HG03342 (cell line): ENCODE measurements at regions not wholly inside any gene's neighbourhood (a gene's known extent, or its start where the extent isn't known, plus 50 kb on each side); places are given as distances from the start of the nearest gene placed in this dataset.
"Not testable (repeated sequence)": the region's sequence is repeated elsewhere in the genome, so short reads cannot be mapped to it uniquely, and the experiment has no call there.

Experiments
- ATAC-seq: cut with Tn5 transposase; IDR thresholded peaks from one replicate; pipeline ENCODE4 v1.9.1; 2021; ENCODE audit warnings: mild to moderate bottlenecking, moderate library complexity; ENCODE audit not compliant: unreplicated experiment

DNA sequence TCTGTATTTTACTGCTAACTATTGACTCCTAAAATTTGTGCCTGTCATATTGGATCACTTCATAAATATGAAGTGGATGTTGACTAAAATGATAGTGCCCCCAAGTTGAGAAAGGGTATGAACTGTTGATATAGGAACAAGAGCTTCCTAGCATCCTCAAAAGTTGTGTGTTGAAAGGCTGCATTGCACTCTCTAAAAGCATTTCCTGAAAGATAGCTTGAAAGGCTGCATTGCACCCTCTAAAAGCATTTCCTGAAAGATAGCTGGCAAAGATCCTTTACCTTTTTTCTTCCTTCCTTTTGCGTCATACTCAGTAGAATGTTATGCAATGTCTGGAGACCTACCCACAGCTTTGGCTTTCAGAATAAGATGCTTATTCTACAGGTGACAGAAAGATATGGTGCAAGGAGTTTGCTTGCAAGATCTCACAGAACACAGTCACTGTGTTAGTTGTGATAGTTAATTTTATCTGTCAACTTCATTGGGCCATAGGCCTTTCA is 274.6 kb upstream of the GALNTL6 start:
- ATAC-seq: no peak

DNA sequence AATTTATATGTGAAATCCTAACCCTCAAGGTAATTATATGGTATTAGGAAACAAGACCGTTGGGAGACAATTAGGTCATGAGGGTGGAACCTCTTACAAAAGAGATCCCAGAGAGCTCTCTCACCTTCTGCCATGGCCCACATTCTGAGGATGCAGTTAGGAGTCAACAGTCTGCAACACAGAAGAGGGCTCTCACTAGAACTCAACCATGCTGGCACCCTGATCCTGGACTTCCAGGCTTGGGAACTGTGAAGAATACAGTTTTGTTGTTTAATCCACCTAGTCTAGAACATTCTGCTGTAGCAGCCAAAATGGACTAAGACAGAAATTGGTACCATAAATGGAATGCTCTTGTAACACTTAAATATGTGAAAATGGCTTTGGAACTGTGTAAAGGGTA is 278.8 kb upstream of the GALNTL6 start:
- ATAC-seq: no peak

DNA sequence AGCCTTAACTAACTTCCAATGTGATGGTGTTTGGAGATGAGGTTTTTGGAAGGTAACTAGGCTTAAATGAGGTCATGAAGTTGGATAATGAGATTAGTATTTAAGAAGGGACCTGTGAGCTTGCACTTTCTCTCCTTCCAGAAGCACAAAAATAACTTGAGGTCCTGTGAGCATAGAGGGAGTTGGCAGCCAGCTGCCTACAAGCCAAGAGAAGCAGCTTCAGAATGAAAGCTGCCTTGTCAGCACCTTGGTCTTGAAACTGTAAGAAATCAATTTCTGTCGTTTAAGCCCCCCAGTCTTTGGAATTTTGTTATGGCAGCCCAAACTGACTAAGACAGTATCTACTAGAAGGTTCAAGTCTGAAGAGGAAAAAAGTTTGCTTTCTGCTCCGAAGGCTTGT is 280.2 kb upstream of the GALNTL6 start:
- ATAC-seq: no peak

DNA sequence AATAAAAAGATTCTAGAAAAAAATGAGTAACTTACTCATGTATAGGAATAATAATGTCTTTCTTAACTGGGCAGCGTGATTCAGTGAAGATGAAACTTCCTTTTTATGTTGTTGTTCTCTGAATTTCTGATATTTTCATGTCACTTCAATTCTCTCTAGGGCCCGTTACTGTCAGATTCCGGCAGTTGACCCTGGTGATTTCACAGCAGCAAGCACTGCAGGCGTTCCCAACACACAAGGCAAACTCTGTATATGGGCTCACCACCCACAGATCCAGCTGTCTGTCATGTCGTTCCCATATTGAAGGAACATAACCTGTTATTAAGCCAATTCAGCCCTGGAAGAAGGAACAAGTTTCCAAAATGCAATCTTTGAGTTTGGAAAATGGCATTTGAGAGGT is 288.3 kb upstream of the GALNTL6 start:
- no peak for ATAC-seq

DNA sequence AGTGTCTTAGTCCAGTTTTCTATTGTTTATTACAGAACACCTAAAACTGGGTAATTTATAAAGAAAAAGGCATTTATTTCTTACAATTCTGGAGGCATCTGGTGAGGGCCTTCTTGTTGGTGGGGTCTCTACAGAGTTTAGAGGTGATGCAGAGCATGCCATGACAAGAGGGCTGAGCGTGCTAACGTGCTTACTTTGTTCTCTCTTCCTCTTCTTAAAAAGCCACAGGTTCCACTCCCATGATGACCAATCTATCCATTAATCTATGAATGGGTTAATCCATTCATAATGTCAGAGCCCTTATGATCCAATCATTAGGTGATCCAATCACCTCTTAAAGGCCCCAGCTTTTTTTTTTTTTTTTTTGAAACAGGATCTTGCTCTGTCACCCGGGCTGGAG is 291.5 kb upstream of the GALNTL6 start:
- no peak for ATAC-seq

DNA sequence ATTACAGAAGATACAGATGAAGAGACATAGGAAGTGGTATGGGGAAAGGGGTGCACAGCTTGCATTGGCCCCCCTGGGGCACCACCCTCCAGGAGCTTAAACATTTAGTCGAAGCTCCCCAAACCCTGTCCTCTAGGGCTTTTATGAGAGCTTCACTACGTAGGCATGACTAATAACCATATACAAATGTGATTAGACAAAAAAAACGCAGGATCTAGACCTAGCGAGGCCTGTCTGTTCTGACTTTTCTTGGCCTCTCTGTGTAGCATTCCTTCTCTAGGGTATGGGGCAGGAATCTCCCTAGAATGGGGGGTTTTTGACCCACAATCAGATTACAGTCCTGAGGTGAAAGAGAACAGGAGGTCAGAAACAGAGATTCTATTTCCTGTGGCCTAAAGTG is 293.7 kb upstream of the GALNTL6 start:
- no peak for ATAC-seq

DNA sequence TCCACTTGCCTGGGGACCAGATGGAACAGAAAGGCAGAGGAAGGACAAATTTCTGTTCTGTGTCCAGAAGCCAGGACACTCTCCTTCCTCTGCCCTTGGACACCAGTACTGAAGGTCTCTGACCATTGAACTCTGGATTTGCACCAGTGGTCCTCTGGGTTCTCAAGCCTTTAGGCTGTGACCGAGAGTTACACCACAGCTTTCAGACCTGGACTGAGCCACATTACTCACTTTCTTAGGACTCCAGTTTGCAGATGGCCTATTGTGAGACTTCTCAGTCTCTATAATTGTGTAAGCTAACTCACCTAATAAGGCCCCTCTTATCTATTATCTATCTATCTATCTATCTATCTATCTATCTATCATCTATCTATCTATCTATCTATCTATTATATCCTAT is 295.3 kb upstream of the GALNTL6 start:
- no peak for ATAC-seq

DNA sequence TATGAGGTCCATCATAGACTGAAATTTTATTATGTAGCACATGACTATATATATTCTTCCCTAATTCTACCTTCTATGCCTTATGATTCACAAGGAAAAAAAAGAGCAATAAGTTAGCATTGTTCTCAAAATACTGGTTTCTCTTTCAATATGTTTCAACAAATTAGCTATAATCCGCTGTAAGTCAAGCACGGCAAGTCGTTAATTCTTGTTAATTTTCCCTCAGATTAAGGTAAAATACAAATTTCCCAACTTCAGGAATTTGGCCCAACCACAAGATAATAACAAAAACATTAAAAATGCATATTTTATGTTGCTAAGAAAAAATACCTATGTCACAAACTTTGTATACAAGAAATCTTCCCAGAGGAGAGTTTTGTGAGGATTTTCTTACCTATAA is 296.5 kb upstream of the GALNTL6 start:
- ATAC-seq: no peak

DNA sequence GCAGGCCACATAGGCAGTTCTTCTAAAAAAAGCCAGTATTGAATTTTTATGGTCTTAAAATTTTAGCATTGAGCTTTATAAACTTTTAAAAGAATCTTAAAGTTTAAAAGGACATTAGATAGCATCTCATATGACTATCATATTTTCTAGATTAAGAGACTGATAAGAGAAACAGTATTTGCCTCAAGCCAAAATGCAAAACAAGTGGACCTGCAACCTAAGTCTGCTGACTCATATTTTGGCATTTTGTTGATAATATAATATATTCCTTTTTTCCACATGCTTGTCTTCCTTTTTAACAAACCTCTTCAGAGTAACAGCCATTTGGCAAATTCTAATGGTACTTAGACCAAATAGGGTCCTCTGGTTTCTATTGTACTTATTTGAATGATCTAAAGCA is 328.5 kb upstream of the GALNTL6 start:
- ATAC-seq: no peak

DNA sequence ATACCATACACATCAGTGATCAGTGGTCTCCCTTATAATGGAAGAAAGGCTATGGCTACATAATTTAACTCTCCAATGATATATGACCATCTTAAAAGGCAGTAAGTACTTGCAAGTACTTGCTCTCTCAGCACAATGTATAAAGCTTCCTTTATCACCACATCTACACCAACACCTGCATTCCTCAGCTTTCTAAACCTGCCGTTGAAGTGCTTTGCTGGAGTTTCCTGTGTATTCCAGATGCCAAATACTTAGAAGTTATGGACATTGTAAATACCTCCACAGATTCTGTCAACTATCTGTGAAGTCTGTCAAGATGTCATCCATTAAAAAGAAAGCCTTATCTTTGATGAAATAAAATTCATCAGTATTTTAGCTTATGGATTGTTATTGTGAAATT is 335.0 kb upstream of the GALNTL6 start:
- ATAC-seq: no peak

DNA sequence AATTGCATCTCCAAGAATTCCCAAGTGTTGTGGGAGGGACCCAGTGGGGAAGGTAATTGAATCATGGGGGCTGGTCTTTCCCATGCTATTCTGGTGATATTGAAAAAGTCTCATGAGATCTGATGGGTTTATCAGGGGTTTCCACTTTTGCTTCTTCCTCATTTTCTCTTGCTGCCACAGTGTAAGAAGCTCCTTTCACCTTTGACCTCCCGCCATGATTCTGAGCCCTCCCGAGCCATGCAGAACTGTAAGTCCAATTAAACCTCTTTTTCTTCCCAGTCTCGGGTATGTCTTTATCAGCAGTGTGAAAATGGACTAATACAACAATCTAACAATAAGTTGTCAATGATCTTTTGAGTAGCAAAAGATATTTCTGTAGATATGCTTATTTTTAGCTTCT is 338.1 kb upstream of the GALNTL6 start:
- ATAC-seq: not testable (repeated sequence)

DNA sequence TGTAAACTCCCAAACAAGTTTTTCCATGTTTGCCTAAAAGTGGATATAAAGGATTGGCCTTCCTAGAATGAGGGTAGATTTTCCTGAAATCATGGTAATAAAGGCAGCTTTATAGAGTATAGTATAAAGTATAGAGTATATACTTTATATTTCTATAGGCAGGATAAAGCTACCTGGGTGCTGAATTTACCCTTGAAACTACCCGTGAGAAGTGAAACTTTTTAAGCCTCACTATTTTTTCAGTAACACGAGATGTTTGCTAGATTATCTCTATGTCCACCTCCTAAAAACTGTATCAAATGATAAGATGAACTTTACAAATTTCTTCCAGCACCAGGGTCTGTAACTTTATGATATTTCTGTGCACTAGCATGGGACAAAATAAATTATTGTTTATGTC is 340.0 kb upstream of the GALNTL6 start:
- ATAC-seq: no peak

DNA sequence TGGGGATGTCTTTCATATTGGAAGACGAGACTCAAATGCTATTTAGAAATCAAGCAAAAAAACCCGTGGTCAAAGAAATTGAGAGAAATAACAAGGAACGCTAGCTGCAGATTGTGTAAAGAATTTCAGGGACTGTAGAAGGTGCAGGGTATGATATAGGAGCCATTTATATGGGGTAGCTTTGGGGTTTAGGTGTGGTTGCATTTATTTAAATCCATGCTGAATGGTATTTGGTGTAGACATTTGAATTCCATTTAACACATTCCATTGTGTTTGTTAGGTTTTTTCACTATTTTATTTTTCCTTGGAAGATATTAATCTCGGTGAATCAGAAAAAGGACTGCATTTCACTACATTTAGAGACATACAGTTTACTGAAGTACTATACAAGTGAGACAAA is 341.0 kb upstream of the GALNTL6 start:
- ATAC-seq: no peak

DNA sequence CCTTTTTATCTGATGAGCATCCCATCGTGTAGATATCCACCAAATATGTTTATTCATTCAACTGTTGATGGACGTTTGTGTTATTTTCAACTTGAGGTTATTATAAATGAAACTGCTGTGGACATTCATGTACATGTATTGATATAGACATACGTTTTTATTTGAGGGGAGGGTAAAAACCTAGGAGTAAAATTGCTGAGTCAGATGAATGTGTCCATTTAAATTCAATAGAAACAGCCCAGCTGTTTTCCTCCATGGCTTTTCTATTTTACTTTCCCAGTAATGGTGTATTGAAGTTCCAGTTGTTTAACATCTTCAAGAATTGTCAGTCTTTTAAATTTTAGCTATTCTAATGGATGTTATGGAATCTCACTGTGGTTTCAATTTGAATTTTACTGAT is 348.7 kb upstream of the GALNTL6 start:
- ATAC-seq: no peak

DNA sequence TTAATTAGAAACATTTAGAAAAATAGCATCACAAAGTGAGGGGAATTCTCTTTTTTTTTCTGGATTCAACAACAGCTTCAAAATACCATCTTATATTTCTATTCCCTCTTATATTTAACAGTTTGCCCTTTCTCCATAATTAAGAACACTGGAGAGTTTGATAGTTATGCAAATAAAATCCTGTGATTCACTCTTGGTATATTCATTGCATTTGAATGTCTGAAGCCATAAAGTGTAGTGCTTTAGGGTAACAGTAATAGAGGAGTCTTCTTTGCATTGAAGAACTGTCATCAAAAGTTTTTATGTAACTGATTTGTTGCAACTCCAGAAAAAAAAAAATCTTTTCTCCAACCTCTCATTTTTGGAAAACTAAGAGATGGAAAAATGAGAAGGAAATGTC is 352.0 kb upstream of the GALNTL6 start:
- ATAC-seq: no peak

DNA sequence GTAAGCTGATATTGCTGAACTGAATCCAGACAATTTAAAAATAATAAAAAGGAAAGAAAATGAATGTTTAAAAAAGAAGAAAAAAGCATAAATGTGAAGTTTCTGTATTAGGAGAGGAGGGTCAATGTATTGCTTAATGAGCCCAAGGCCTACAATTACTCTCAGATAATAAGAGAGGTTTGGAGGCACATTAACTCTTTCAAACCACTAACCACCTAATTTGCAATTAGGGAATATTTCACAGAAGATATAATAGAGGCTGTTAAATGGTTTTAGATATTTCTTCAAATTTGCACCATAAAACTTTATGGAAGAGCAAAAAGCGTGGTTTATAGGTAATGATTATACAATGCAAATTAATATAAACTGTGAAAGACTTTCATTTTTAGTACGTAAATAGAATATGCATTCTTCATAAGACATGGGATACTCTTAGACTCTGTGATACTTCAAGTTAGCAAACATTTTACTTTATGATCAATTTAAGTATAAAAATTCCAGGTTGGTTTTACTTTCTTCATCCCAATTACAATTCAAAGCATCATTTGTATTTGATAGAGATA is 364.2 kb upstream of the GALNTL6 start:
- no peak for ATAC-seq

DNA sequence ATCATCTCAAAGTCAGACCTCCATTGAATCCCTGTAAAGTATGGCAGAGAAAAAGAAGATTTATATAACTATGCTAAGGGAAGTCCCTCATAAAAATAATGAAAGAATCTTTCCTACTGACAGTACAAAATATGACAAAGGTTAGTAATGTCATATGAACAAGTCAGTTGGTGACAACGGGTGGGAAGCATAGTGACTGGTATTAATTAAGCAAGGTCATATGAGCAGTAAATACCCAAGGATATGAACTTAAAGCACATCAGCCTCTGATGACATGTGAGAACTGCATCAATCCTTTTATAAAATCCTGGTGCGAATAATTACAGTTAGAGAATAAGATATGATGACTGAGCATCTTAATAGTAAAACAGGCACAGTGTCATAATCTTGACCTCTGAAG is 364.8 kb upstream of the GALNTL6 start:
- no peak for ATAC-seq

DNA sequence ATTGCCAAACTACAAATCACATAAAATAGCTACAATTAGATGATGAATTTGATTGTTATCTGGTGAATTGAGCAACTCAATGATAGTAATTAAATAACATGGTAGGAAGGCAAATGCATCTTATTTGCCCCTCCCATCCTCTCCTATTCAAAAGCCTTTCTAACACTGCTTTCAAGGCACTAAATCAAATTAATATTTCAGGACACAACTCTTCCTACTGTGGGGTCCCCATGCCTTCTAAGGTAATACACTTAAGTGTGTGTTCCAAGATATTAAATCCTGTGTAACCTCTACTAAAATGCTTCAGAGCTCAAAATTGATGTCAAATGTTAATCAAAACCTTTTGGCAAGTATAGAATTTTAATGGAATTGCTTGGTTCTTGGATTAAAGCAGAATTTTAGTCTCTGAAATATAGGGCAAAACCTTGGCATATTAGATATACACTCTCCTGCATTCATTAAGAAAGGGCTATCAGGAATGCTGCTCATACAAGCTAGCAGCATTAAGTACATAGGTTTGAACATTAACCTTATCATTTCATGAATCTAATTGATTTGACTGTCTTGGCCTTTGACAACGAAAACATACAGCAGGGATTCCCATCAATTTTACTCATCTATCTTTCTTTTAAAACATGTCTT is 371.8 kb upstream of the GALNTL6 start:
- no peak for ATAC-seq

DNA sequence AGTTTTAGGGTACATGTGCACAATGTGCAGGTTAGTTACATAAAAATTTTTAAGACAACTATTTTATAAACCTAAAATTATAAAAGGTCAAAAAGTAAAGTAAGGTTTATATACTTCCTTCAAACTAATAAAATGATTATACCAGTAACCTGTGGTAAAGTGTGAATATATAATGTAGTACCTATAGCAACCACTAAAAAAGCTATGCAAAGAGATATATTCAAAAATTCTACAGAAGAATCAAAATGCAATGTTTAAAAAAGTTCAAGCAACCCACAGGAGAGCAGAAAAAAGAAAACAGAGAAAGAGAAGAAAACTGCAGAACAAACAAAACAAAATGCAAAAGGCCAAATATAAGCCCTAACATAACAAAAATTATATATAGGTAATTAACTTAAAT is 379.5 kb upstream of the GALNTL6 start:
- ATAC-seq: no peak

DNA sequence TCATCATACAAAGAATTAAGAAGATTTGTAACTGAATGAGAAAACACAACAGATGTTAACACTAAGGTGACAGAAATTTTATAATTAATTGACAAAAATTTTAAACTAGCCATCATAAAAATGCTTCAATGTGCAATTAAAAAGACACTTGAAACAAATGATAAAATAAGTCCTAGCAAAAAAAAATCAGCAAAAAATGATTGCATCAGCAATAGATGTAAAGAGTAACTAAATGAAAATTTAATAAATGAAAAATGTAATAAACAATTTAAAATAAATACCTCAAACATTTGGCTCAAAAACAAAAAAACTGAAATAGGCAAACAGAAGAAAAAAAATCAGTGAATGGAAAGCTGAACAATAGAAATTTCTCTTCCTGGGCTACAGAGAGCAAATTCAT is 380.7 kb upstream of the GALNTL6 start:
- no peak for ATAC-seq

DNA sequence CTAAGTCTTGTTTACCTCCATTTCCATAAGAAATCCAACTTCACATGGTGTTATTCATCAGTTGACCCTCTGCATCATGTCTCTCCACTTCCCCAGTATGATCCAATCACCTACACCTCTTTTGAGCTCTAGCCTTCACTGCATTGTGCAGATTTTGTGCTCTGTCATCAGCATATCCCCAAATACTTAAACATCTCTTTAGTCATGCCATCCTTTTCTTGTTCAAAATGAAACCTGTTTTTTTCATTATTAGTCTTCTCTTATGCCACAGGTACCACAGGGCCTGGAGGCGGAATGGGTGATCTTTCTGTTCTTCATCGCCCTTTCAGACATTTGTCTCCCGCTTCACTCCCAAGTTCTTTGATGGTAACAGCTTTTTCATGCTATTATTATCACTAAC is 382.7 kb upstream of the GALNTL6 start:
- ATAC-seq: no peak

DNA sequence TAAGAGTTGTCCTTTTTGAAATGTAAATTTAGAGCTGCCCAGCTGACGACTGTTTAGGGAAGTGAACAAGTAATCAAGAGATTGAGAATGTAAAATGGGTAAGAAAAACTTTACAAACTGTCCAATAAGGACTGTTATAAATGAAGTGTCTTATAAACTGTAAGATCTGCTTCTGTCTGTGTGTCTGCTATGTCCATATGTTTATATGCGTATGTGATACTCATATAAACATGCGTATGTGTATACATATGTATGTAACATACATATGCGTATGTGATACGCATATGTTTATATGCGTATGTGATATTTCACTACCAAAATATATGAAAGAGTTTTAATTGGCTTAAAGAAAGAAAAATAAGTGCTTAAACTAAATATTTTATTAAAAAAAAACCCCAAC is 416.0 kb upstream of the GALNTL6 start:
- no peak for ATAC-seq

DNA sequence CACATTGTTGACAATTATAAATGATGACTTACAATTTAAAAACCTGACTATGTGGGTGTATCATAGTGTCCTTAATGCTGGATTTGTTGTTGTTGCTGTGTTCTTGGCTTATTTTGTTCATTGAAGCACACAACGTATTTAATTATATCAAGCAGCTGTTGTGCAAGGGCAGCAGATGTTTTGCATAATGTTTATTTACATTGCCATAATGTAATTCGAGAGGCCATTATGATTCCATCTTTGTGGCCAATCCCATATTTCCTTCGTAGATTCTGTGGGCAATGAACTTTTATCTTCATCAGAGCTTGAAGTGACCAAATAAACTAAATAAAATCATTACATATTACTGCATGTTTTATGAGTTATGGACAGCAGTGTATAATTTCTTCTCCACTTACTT is 422.6 kb upstream of the GALNTL6 start:
- no peak for ATAC-seq
